ENCODE measurements at regions not wholly inside any gene's neighbourhood (a gene's known extent, or its start where the extent isn't known, plus 50 kb on each side); places are given as distances from the start of the nearest gene placed in this dataset.

DNA sequence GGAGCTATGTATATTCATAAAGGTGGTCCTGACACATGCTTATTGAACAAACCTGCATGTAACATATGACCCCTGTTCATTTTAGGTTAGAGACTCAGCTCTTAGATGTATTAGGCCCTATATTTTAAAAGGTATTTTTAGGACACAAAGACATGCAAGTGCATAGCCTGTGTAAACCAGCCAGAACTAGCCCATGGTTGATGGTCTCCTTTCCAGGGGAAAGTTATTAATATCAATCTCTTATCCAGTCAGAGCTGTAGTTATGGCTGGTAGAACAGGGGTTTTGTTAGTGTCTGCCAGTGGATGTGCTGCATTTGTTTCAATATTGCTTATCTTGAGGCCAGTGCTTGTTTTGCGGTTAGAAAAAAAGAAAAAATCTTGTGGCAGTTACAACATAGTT is 488.6 kb downstream of the KCTD8 start:
- H3K4me3 ChIP-seq = no peak overlapping the region
- TF ChIP-seq, protein P1, sequence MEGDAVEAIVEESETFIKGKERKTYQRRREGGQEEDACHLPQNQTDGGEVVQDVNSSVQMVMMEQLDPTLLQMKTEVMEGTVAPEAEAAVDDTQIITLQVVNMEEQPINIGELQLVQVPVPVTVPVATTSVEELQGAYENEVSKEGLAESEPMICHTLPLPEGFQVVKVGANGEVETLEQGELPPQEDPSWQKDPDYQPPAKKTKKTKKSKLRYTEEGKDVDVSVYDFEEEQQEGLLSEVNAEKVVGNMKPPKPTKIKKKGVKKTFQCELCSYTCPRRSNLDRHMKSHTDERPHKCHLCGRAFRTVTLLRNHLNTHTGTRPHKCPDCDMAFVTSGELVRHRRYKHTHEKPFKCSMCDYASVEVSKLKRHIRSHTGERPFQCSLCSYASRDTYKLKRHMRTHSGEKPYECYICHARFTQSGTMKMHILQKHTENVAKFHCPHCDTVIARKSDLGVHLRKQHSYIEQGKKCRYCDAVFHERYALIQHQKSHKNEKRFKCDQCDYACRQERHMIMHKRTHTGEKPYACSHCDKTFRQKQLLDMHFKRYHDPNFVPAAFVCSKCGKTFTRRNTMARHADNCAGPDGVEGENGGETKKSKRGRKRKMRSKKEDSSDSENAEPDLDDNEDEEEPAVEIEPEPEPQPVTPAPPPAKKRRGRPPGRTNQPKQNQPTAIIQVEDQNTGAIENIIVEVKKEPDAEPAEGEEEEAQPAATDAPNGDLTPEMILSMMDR (IDR thresholded peaks at IDR 0.05; ENCODE audit: borderline replicate concordance) = no peak
- no peaks in the 10 kb centered on the region for H3K9me3 ChIP-seq (replicated peaks)
- no peaks in the 10 kb centered on the region for H3K4me1 ChIP-seq
- intact Hi-C loops (cut with micrococcal nuclease) = no loop called here
- H3K27me3 ChIP-seq (ENCODE audit: low read depth) = no peaks in the 10 kb centered on the region
- no peak for DNase-seq
- H3K27ac ChIP-seq (replicated peaks) = no peak overlapping the region
- no peaks in the 10 kb centered on the region for H3K36me3 ChIP-seq

DNA sequence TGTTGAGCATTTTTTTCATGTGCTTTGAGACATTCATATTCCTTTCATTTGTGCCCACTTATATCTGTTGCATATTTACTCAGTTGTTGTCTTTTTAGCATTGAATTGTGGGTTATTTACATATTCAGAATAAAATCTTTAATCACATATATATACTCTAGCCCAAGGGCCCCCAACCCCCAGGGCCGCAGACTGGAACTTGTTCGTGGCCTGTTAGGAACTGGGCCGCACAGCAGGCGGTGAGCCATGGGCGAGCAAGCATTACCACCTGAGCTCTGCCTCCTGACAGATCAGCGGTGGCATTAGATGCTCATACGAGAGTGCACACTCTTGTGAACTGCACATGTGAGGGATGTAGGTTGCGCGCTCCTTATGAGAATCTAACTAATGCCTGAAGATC is 480.6 kb downstream of the KCTD8 start:
- H3K36me3 ChIP-seq = no peaks in the 10 kb centered on the region
- TF ChIP-seq, protein P1 (IDR thresholded peaks at IDR 0.05; ENCODE audit: borderline replicate concordance) = no peak
- no peaks in the 10 kb centered on the region for H3K9me3 ChIP-seq (replicated peaks)
- no peaks in the 10 kb centered on the region for H3K4me1 ChIP-seq
- H3K27ac ChIP-seq (replicated peaks) = no peak overlapping the region
- no peak overlapping the region for H3K4me3 ChIP-seq
- intact Hi-C loops (cut with micrococcal nuclease) = no loop called here
- H3K27me3 ChIP-seq (ENCODE audit: low read depth) = no peaks in the 10 kb centered on the region
- DNase-seq = no peak

DNA sequence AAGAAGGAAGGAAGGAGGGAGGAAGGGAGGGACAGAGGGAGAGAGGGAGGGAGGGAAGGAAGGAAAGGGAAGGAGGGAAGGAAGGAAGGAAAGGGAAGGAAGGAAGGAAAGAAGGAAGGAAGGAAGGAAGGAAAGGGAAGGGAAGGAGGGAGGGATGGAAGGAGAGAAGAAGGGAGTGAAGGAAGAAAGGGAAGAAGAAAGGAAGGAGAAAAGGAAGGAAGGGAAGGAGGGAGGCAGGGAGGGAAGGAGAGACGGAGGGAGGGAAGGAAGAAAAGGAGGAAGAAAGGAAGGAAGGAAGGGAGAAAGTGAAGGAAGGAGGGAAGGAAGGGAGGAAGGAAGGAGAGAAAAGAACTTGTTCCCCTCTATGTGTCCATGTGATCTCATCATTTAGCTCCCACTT is 465.0 kb downstream of the KCTD8 start:
- H3K4me3 ChIP-seq = no peak overlapping the region
- TF ChIP-seq, protein P1 (IDR thresholded peaks at IDR 0.05; ENCODE audit: borderline replicate concordance) = no peak

DNA sequence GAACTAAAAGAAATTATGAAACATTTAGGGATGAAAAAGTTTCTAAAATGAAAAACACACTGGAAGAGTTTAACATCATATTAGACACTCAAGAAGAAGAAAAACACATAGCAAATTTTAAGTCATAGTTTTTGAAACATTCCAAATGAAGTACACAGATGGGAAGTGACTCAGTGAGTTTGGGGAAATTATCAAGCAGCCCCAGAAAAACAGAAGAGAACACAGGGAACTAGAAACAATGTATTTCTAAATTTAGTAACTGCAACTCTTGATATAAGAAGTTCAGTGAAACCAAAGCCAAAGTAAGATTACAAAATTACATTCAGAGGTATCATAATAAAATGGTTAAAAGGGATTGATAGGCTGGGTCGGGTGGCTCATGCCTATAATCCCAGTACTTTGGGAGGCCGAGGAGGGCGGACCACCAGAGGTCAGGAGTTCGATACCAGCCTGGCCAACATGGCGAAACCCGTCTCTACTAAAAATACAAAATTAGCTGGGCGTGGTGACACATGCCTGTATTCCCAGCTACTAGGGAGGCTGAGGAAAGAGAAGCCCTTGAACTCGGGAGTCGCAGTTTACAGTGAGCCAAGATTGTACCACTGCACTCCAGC is 461.2 kb downstream of the KCTD8 start:
- no peak overlapping the region for H3K27ac ChIP-seq (replicated peaks)
- no peaks in the 10 kb centered on the region for H3K36me3 ChIP-seq
- H3K4me1 ChIP-seq = no peaks in the 10 kb centered on the region
- H3K9me3 ChIP-seq (replicated peaks) = no peaks in the 10 kb centered on the region
- TF ChIP-seq, protein P1 (IDR thresholded peaks at IDR 0.05; ENCODE audit: borderline replicate concordance) = no peak
- H3K4me3 ChIP-seq = no peak overlapping the region
- intact Hi-C loops (cut with micrococcal nuclease) = no loop called here
- H3K27me3 ChIP-seq (ENCODE audit: low read depth) = no peaks in the 10 kb centered on the region
- DNase-seq = no peak

More for the DNA sequence above, 465.0 kb downstream of the KCTD8 start:
- no peaks in the 10 kb centered on the region for H3K9me3 ChIP-seq (replicated peaks)
- no peak for DNase-seq
- H3K4me1 ChIP-seq = no peaks in the 10 kb centered on the region
- H3K27ac ChIP-seq (replicated peaks) = no peak overlapping the region
- H3K27me3 ChIP-seq (ENCODE audit: low read depth) = no peaks in the 10 kb centered on the region
- intact Hi-C loops (cut with micrococcal nuclease) = no loop called here
- no peaks in the 10 kb centered on the region for H3K36me3 ChIP-seq

DNA sequence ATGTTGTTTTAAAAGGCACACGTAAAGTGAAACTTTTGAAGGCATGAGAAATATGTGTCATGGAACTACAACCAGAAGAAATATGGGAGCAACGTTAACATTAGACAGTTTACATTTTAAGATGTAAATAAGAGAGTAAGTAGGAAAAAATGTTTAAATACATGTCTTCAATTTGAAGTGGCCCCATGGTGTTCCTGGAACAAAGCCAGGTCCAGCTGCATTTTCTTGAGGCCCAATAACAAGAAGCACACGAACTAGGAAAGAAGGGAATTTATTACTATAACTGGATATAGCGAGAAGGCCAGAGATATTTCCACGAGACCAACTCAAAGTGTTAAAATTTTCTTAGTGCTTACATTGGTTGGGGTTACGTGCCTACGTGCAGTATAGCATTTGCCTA is 458.1 kb downstream of the KCTD8 start:
- no peaks in the 10 kb centered on the region for H3K4me1 ChIP-seq
- TF ChIP-seq, protein P1 (IDR thresholded peaks at IDR 0.05; ENCODE audit: borderline replicate concordance) = no peak
- no peak overlapping the region for H3K27ac ChIP-seq (replicated peaks)
- DNase-seq = no peak
- H3K4me3 ChIP-seq = no peak overlapping the region
- H3K9me3 ChIP-seq (replicated peaks) = no peaks in the 10 kb centered on the region
- H3K36me3 ChIP-seq = no peaks in the 10 kb centered on the region
- no peaks in the 10 kb centered on the region for H3K27me3 ChIP-seq (ENCODE audit: low read depth)
- intact Hi-C loops (cut with micrococcal nuclease) = no loop called here

All from left ventricle myocardium inferior (tissue), 1 donor.